NCI-H1092 treated with DMSO at 0.1 percent for 48 hours (cell line): ENCODE measurements at regions not wholly inside any gene's neighbourhood (a gene's known extent, or its start where the extent isn't known, plus 50 kb on each side); places are given as distances from the start of the nearest gene placed in this dataset.

Source experiments
- DNase-seq: peaks from one replicate; lab custom pipeline; 2025; lab: John Stamatoyannopoulos, UW

- no peak for DNase-seq
Observed at GRCh38 chr12:118607831-118608230, 231.5 kb downstream of the SUDS3 start.

GRCh38 chr12:118608770-118609344 is 232.5 kb downstream of the SUDS3 start:
- DNase-seq = no peak

GRCh38 chr12:118611295-118611694 is 234.9 kb downstream of the SUDS3 start:
- no peak for DNase-seq

GRCh38 chr12:118611770-118612169 is 235.4 kb downstream of the SUDS3 start:
- no peak for DNase-seq

GRCh38 chr12:118617611-118618450 is 241.5 kb downstream of the SUDS3 start:
- DNase-seq = no peak

GRCh38 chr12:118618695-118619094 is 242.3 kb downstream of the SUDS3 start:
- DNase-seq = no peak

GRCh38 chr12:118625050-118625675 is 248.8 kb downstream of the SUDS3 start:
- DNase-seq = no peak

- DNase-seq = no peak
Observed at GRCh38 chr12:118633071-118633470, 256.7 kb downstream of the SUDS3 start.

- DNase-seq = no peak
Observed at GRCh38 chr12:118635276-118635675, 258.9 kb downstream of the SUDS3 start.

- DNase-seq = no peak
Observed at GRCh38 chr12:118637767-118638370, 261.5 kb downstream of the SUDS3 start.

GRCh38 chr12:118641249-118641648 is 264.9 kb downstream of the SUDS3 start:
- no peak for DNase-seq

GRCh38 chr12:118645219-118645618 is 268.9 kb downstream of the SUDS3 start:
- DNase-seq = no peak

GRCh38 chr12:118649765-118650585 is 273.6 kb downstream of the SUDS3 start:
- DNase-seq = no peak

- DNase-seq = no peak
Observed at GRCh38 chr12:118650586-118650960, 274.2 kb downstream of the SUDS3 start.

GRCh38 chr12:118651487-118651886 is 275.1 kb downstream of the SUDS3 start:
- no peak for DNase-seq

GRCh38 chr12:118655588-118655987 is 279.2 kb downstream of the SUDS3 start:
- DNase-seq = no peak

- DNase-seq = no peak
Observed at GRCh38 chr12:118680356-118680963, 300.9 kb upstream of the SRRM4 start.

GRCh38 chr12:118682656-118683055 is 298.7 kb upstream of the SRRM4 start:
- no peak for DNase-seq

- DNase-seq = no peak
Observed at GRCh38 chr12:118685983-118686607, 295.2 kb upstream of the SRRM4 start.

GRCh38 chr12:118689793-118690192 is 291.5 kb upstream of the SRRM4 start:
- no peak for DNase-seq

- no peak for DNase-seq
Observed at GRCh38 chr12:118690506-118690905, 290.8 kb upstream of the SRRM4 start.
